ENCODE measurements at regions not wholly inside any gene's neighbourhood (a gene's known extent, or its start where the extent isn't known, plus 50 kb on each side); places are given as distances from the start of the nearest gene placed in this dataset.

DNA sequence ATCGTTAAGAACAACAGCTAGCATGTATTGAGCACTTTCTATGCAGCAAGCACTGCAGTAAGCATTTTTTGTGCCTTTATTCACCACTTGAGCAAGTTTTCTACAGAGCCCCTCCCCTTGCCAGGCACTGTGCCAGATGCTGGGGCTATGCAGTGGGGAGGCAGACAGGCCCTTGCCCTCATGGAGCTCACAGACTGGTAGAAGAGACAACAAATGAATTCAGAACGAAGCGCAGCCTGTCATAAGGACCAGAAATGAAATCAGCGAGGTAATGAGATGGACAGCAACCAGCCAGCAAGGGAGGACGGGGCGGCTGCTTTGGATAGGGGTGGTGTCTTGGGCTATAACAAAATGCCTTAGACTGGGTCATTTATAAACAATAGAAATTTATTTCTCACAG is 68.8 kb downstream of the C9orf50 start:
- TF ChIP-seq, protein P1, sequence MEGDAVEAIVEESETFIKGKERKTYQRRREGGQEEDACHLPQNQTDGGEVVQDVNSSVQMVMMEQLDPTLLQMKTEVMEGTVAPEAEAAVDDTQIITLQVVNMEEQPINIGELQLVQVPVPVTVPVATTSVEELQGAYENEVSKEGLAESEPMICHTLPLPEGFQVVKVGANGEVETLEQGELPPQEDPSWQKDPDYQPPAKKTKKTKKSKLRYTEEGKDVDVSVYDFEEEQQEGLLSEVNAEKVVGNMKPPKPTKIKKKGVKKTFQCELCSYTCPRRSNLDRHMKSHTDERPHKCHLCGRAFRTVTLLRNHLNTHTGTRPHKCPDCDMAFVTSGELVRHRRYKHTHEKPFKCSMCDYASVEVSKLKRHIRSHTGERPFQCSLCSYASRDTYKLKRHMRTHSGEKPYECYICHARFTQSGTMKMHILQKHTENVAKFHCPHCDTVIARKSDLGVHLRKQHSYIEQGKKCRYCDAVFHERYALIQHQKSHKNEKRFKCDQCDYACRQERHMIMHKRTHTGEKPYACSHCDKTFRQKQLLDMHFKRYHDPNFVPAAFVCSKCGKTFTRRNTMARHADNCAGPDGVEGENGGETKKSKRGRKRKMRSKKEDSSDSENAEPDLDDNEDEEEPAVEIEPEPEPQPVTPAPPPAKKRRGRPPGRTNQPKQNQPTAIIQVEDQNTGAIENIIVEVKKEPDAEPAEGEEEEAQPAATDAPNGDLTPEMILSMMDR (IDR thresholded peaks at IDR 0.05 in 2 of 3, conservative IDR thresholded peaks at IDR 0.05 in 1 of 3; ENCODE audit: borderline replicate concordance in 1 of 3, insufficient read depth in 1 of 3, low read depth in 2 of 3, low read length in 2 of 3), result no peak
- TF ChIP-seq POLR2AphosphoS5 (IDR thresholded peaks at IDR 0.05; ENCODE audit: low read depth, low read length) (no peak), EZH2phosphoT487 (IDR thresholded peaks at IDR 0.05; ENCODE audit: borderline replicate concordance) (no peak), CEBPB (IDR thresholded peaks at IDR 0.05; ENCODE audit: low read depth) (no peak), SIN3A (IDR thresholded peaks at IDR 0.05; ENCODE audit: low read depth) (no peak), RAD21 (IDR thresholded peaks at IDR 0.05; ENCODE audit: low read depth) (no peak), EZH2 (IDR thresholded peaks at IDR 0.05) (no peak), POLR2A (IDR thresholded peaks at IDR 0.05; ENCODE audit: borderline replicate concordance, extremely low read depth, insufficient read depth, insufficient read length) (no peak), ZFX (IDR thresholded peaks at IDR 0.05) (no peak)
- TF ChIP-seq, protein P2, sequence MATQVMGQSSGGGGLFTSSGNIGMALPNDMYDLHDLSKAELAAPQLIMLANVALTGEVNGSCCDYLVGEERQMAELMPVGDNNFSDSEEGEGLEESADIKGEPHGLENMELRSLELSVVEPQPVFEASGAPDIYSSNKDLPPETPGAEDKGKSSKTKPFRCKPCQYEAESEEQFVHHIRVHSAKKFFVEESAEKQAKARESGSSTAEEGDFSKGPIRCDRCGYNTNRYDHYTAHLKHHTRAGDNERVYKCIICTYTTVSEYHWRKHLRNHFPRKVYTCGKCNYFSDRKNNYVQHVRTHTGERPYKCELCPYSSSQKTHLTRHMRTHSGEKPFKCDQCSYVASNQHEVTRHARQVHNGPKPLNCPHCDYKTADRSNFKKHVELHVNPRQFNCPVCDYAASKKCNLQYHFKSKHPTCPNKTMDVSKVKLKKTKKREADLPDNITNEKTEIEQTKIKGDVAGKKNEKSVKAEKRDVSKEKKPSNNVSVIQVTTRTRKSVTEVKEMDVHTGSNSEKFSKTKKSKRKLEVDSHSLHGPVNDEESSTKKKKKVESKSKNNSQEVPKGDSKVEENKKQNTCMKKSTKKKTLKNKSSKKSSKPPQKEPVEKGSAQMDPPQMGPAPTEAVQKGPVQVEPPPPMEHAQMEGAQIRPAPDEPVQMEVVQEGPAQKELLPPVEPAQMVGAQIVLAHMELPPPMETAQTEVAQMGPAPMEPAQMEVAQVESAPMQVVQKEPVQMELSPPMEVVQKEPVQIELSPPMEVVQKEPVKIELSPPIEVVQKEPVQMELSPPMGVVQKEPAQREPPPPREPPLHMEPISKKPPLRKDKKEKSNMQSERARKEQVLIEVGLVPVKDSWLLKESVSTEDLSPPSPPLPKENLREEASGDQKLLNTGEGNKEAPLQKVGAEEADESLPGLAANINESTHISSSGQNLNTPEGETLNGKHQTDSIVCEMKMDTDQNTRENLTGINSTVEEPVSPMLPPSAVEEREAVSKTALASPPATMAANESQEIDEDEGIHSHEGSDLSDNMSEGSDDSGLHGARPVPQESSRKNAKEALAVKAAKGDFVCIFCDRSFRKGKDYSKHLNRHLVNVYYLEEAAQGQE (IDR thresholded peaks at IDR 0.05; ENCODE audit: low read depth), result no peak
